WTC11 (cell line): ENCODE measurements at regions not wholly inside any gene's neighbourhood (a gene's known extent, or its start where the extent isn't known, plus 50 kb on each side); places are given as distances from the start of the nearest gene placed in this dataset.

Experiments
- ATAC-seq: fragments of 200-7000 bp; cut with Tn5 transposase; 2 replicates; pipeline ENCODE4 v1.10.0; 2021; ENCODE audit warnings: mild to moderate bottlenecking, moderate library complexity
- CTCF ChIA-PET: fragments of 300-600 bp; sonication (Branson Sonifier 250); formaldehyde crosslinking; loops from one replicate; lab custom pipeline; 2021; ENCODE audit warnings: antibody characterized with exemption; lab: Charles Lee
- POLR2A ChIA-PET: fragments of 350-600 bp; sonication (Branson Sonifier 250); formaldehyde crosslinking; loops from one replicate; lab custom pipeline; 2021; ENCODE audit warnings: antibody characterized with exemption; lab: Charles Lee
- DNase-seq: peaks from one replicate; pipeline ENCODE4 v3.0.0; 2021; ENCODE audit warnings: low spot score
- H3K27ac Mint-ChIP-seq: 2 replicates; pipeline ENCODE4 v1.8.0; 2021; ENCODE audit warnings: mixed read lengths
- H3K27me3 Mint-ChIP-seq: 2 replicates; pipeline ENCODE4 v1.8.0; 2021; ENCODE audit warnings: low read depth, mild to moderate bottlenecking, moderate library complexity, mixed read lengths
- H3K36me3 Mint-ChIP-seq: 2 replicates; pipeline ENCODE4 v1.8.0; 2021; ENCODE audit warnings: mixed read lengths
- H3K4me1 Mint-ChIP-seq: 2 replicates; pipeline ENCODE4 v1.8.0; 2022; ENCODE audit warnings: mixed read lengths
- H3K4me3 Mint-ChIP-seq: 2 replicates; pipeline ENCODE4 v1.8.0; 2021; ENCODE audit warnings: mild to moderate bottlenecking, moderate library complexity, mixed read lengths
- H3K9me3 Mint-ChIP-seq: 2 replicates; pipeline ENCODE4 v1.8.0; 2021; ENCODE audit warnings: mixed read lengths
- AR ChIP-seq: fragments of 250-450 bp; sonication (Bioruptor Pico); IDR thresholded peaks from 2 replicates; pipeline ENCODE4 v1.9.0; 2021; ENCODE audit warnings: mild to moderate bottlenecking
- ATF3 ChIP-seq: sonication (generic); formaldehyde crosslinking; conservative IDR thresholded peaks from 2 replicates; pipeline ENCODE4 v1.8.1; 2022; ENCODE audit warnings: mild to moderate bottlenecking, missing genetic modification reagents
- FOXP1 ChIP-seq: sonication (generic); formaldehyde crosslinking; IDR thresholded peaks from 2 replicates; pipeline ENCODE4 v1.8.0; 2022; ENCODE audit warnings: missing genetic modification reagents, mild to moderate bottlenecking, moderate library complexity, borderline replicate concordance
- GABPB1 ChIP-seq: sonication (generic); formaldehyde crosslinking; IDR thresholded peaks from 2 replicates; pipeline ENCODE4 v1.8.1; 2023; ENCODE audit warnings: mild to moderate bottlenecking, missing genetic modification reagents
- HMGA2 ChIP-seq: fragments of 250-450 bp; sonication (Bioruptor Pico); IDR thresholded peaks from 2 replicates; pipeline ENCODE4 v1.4.0; 2021; ENCODE audit warnings: mild to moderate bottlenecking, moderate library complexity
- KAT7 ChIP-seq: sonication (generic); formaldehyde crosslinking; IDR thresholded peaks from 2 replicates; pipeline ENCODE4 v1.8.1; 2023; ENCODE audit warnings: missing genetic modification reagents, mild to moderate bottlenecking, borderline replicate concordance
- NFYB ChIP-seq: sonication (generic); formaldehyde crosslinking; conservative IDR thresholded peaks from 2 replicates; pipeline ENCODE4 v1.8.0; 2022; ENCODE audit warnings: low read depth, missing genetic modification reagents
- SMAD4 ChIP-seq: sonication (generic); formaldehyde crosslinking; IDR thresholded peaks from 2 replicates; pipeline ENCODE4 v1.8.0; 2022; ENCODE audit warnings: mild to moderate bottlenecking, missing genetic modification reagents
- SOX15 ChIP-seq: fragments of 250-450 bp; sonication (Bioruptor Pico); IDR thresholded peaks from 2 replicates; pipeline ENCODE4 v1.9.0; 2021; ENCODE audit warnings: mild to moderate bottlenecking
- TCF7 ChIP-seq: sonication (generic); formaldehyde crosslinking; IDR thresholded peaks from 2 replicates; pipeline ENCODE4 v1.8.0; 2022; ENCODE audit warnings: mild to moderate bottlenecking, low read depth, missing genetic modification reagents, moderate library complexity
- TEAD1 ChIP-seq: sonication (generic); formaldehyde crosslinking; IDR thresholded peaks from 2 replicates; pipeline ENCODE4 v1.8.0; 2022; ENCODE audit warnings: mild to moderate bottlenecking, missing genetic modification reagents
- ZBTB21 ChIP-seq: sonication (generic); formaldehyde crosslinking; IDR thresholded peaks from 2 replicates; pipeline ENCODE4 v1.8.1; 2023; ENCODE audit warnings: mild to moderate bottlenecking, missing genetic modification reagents, borderline replicate concordance
- ZNF232 ChIP-seq: sonication (generic); formaldehyde crosslinking; IDR thresholded peaks from 2 replicates; pipeline ENCODE4 v1.8.0; 2022; ENCODE audit warnings: mild to moderate bottlenecking, missing genetic modification reagents
- ZNF263 ChIP-seq: sonication (generic); formaldehyde crosslinking; IDR thresholded peaks from 2 replicates; pipeline ENCODE4 v1.8.1; 2022; ENCODE audit warnings: low read depth, mild to moderate bottlenecking, moderate library complexity, missing genetic modification reagents
- ZNF317 ChIP-seq: sonication (generic); formaldehyde crosslinking; IDR thresholded peaks from 2 replicates; pipeline ENCODE4 v1.8.1; 2023; ENCODE audit warnings: low read depth, mild to moderate bottlenecking, moderate library complexity, missing genetic modification reagents, borderline replicate concordance
- ZNF396 ChIP-seq: fragments of 250-450 bp; sonication (Bioruptor Pico); IDR thresholded peaks from 2 replicates; pipeline ENCODE4 v1.8.0; 2021; ENCODE audit warnings: mild to moderate bottlenecking, moderate library complexity, borderline replicate concordance
- ZNF416 ChIP-seq: fragments of 250-450 bp; sonication (Bioruptor Pico); IDR thresholded peaks from 2 replicates; pipeline ENCODE4 v1.9.0; 2021; ENCODE audit warnings: mild to moderate bottlenecking, inconsistent platforms
- ZNF423 ChIP-seq: fragments of 250-450 bp; sonication (Bioruptor Pico); IDR thresholded peaks from 2 replicates; pipeline ENCODE4 v2.1.2; 2022; ENCODE audit warnings: mild to moderate bottlenecking, moderate library complexity
- TF ChIP-seq, protein P1 (sequence below): sonication (generic); formaldehyde crosslinking; IDR thresholded peaks from 2 replicates; pipeline ENCODE4 v1.8.1; 2022; ENCODE audit warnings: mild to moderate bottlenecking, missing genetic modification reagents, moderate library complexity, borderline replicate concordance
- TF ChIP-seq, protein P2 (sequence below): fragments of 250-450 bp; sonication (Bioruptor Pico); IDR thresholded peaks from 2 replicates; pipeline ENCODE4 v1.9.0; 2021; ENCODE audit warnings: moderate library complexity, mild to moderate bottlenecking, inconsistent platforms, borderline replicate concordance
- TF ChIP-seq, protein P3 (sequence below): sonication (generic); formaldehyde crosslinking; IDR thresholded peaks from 2 replicates; pipeline ENCODE4 v1.8.0; 2022; ENCODE audit warnings: mild to moderate bottlenecking, missing genetic modification reagents
- TF ChIP-seq, protein P4 (sequence below): fragments of 250-450 bp; sonication (Bioruptor Pico); IDR thresholded peaks from 2 replicates; pipeline ENCODE4 v1.9.0; 2021; ENCODE audit warnings: mild to moderate bottlenecking, borderline replicate concordance
- TF ChIP-seq, protein P5 (sequence below): sonication (generic); formaldehyde crosslinking; IDR thresholded peaks from 2 replicates; pipeline ENCODE4 v1.8.1; 2023; ENCODE audit warnings: mild to moderate bottlenecking, missing genetic modification reagents, moderate library complexity

GRCh38 chr22:27226666-27227065, 569.3 kb downstream of the MIAT start (continued):
- no peak for TF ChIP-seq ZNF317
- no peak for TF ChIP-seq KAT7 (CRISPR knock-in tag)
- no peak for TF ChIP-seq HMGA2 (CRISPR knock-in tag)
- TF ChIP-seq SMAD4 = no peak

- CTCF ChIA-PET = no interaction called here
- Mint-ChIP-seq H3K36me3 (no peaks in the 10 kb centered on the region), H3K4me3 (no peak overlapping the region), H3K4me1 (no peaks in the 10 kb centered on the region), H3K9me3 (peaks cover 18% of the 10 kb centered on the region), H3K27ac (no peak overlapping the region), H3K27me3 (peaks cover 4% of the 10 kb centered on the region; the same call in 1 of the 2 replicates)
- DNase-seq (no peak), ATAC-seq (peak; percentile 44; the same call in 1 of the 2 replicates)
- TF ChIP-seq ZNF423 (CRISPR knock-in tag) (no peak), ZNF263 (CRISPR knock-in tag) (no peak), TEAD1 (CRISPR knock-in tag) (no peak)
- POLR2A ChIA-PET = no interaction called here
Observed at GRCh38 chr22:27228771-27229170, 571.4 kb downstream of the MIAT start.

- Mint-ChIP-seq H3K4me3 (no peak overlapping the region), H3K36me3 (no peaks in the 10 kb centered on the region), H3K9me3 (peaks cover 18% of the 10 kb centered on the region), H3K4me1 (no peaks in the 10 kb centered on the region), H3K27me3 (peaks cover 6% of the 10 kb centered on the region; the same call in 1 of the 2 replicates), H3K27ac (no peak overlapping the region)
- no peak for ATAC-seq
- CTCF ChIA-PET = interaction anchor here (0.6 kb wide), 1 partner anchor 18 kb away, joined by 3 read pairs; no protein-coding TSS in a partner anchor
- POLR2A ChIA-PET = no interaction called here
- DNase-seq = no peak
- TF ChIP-seq ZNF232 (CRISPR knock-in tag) (no peak), ZNF396 (CRISPR knock-in tag) (no peak), AR (no peak), FOXP1 (CRISPR knock-in tag) (no peak), TCF7 (CRISPR knock-in tag) (no peak), ATF3 (CRISPR knock-in tag) (no peak), NFYB (no peak), SOX15 (CRISPR knock-in tag) (no peak), ZBTB21 (no peak), GABPB1 (CRISPR knock-in tag) (no peak), ZNF416 (CRISPR knock-in tag) (no peak)
- TF ChIP-seq, protein P1, sequence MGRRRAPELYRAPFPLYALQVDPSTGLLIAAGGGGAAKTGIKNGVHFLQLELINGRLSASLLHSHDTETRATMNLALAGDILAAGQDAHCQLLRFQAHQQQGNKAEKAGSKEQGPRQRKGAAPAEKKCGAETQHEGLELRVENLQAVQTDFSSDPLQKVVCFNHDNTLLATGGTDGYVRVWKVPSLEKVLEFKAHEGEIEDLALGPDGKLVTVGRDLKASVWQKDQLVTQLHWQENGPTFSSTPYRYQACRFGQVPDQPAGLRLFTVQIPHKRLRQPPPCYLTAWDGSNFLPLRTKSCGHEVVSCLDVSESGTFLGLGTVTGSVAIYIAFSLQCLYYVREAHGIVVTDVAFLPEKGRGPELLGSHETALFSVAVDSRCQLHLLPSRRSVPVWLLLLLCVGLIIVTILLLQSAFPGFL = no peak
- TF ChIP-seq, protein P2, sequence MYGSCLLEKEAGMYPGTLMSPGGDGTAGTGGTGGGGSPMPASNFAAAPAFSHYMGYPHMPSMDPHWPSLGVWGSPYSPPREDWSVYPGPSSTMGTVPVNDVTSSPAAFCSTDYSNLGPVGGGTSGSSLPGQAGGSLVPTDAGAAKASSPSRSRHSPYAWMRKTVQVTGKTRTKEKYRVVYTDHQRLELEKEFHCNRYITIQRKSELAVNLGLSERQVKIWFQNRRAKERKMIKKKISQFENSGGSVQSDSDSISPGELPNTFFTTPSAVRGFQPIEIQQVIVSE (CRISPR knock-in tag) = no peak
- TF ChIP-seq, protein P3, sequence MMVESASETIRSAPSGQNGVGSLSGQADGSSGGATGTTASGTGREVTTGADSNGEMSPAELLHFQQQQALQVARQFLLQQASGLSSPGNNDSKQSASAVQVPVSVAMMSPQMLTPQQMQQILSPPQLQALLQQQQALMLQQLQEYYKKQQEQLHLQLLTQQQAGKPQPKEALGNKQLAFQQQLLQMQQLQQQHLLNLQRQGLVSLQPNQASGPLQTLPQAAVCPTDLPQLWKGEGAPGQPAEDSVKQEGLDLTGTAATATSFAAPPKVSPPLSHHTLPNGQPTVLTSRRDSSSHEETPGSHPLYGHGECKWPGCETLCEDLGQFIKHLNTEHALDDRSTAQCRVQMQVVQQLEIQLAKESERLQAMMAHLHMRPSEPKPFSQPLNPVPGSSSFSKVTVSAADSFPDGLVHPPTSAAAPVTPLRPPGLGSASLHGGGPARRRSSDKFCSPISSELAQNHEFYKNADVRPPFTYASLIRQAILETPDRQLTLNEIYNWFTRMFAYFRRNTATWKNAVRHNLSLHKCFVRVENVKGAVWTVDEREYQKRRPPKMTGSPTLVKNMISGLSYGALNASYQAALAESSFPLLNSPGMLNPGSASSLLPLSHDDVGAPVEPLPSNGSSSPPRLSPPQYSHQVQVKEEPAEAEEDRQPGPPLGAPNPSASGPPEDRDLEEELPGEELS (CRISPR knock-in tag) = no peak
- TF ChIP-seq, protein P4, sequence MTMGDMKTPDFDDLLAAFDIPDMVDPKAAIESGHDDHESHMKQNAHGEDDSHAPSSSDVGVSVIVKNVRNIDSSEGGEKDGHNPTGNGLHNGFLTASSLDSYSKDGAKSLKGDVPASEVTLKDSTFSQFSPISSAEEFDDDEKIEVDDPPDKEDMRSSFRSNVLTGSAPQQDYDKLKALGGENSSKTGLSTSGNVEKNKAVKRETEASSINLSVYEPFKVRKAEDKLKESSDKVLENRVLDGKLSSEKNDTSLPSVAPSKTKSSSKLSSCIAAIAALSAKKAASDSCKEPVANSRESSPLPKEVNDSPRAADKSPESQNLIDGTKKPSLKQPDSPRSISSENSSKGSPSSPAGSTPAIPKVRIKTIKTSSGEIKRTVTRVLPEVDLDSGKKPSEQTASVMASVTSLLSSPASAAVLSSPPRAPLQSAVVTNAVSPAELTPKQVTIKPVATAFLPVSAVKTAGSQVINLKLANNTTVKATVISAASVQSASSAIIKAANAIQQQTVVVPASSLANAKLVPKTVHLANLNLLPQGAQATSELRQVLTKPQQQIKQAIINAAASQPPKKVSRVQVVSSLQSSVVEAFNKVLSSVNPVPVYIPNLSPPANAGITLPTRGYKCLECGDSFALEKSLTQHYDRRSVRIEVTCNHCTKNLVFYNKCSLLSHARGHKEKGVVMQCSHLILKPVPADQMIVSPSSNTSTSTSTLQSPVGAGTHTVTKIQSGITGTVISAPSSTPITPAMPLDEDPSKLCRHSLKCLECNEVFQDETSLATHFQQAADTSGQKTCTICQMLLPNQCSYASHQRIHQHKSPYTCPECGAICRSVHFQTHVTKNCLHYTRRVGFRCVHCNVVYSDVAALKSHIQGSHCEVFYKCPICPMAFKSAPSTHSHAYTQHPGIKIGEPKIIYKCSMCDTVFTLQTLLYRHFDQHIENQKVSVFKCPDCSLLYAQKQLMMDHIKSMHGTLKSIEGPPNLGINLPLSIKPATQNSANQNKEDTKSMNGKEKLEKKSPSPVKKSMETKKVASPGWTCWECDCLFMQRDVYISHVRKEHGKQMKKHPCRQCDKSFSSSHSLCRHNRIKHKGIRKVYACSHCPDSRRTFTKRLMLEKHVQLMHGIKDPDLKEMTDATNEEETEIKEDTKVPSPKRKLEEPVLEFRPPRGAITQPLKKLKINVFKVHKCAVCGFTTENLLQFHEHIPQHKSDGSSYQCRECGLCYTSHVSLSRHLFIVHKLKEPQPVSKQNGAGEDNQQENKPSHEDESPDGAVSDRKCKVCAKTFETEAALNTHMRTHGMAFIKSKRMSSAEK = no peak
- TF ChIP-seq, protein P5, sequence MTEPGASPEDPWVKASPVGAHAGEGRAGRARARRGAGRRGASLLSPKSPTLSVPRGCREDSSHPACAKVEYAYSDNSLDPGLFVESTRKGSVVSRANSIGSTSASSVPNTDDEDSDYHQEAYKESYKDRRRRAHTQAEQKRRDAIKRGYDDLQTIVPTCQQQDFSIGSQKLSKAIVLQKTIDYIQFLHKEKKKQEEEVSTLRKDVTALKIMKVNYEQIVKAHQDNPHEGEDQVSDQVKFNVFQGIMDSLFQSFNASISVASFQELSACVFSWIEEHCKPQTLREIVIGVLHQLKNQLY = no peak
Observed at GRCh38 chr22:27230189-27230588, 571.4 kb downstream of the MN1 start.
